ENCODE measurements at regions not wholly inside any gene's neighbourhood (a gene's known extent, or its start where the extent isn't known, plus 50 kb on each side); places are given as distances from the start of the nearest gene placed in this dataset.
A peak's percentile ranks its signal among the peaks of the same experiment; 100 is the strongest.

DNA sequence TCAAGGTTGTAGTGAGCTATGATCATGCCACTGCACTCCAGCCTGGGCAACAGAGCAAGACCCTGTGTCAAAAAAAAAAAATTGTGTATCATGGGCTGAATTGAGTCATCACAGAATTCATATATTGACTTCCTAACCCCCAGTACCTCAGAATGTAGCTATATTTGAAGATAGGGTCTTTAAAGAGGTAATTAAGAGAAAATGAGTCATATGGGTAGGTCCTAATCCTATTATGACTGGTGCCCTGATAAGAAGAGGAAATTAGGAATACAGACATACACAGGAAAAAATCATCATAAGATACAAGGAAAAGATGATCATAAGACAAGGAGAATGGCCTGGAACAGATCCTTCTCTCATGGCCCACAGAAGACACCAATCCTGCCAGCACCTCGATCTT, 466.4 kb upstream of the ACVR2A start:
- H3K79me2 ChIP-seq (ENCODE audit: control insufficient read depth, insufficient read depth, low read length, unreplicated experiment), result no peaks in the 10 kb centered on the region
- no peaks in the 10 kb centered on the region for H3K4me1 ChIP-seq (ENCODE audit: control insufficient read depth, insufficient read depth, low read length, unreplicated experiment)
- H3K36me3 ChIP-seq (ENCODE audit: insufficient read depth, low read length), result no peaks in the 10 kb centered on the region

DNA sequence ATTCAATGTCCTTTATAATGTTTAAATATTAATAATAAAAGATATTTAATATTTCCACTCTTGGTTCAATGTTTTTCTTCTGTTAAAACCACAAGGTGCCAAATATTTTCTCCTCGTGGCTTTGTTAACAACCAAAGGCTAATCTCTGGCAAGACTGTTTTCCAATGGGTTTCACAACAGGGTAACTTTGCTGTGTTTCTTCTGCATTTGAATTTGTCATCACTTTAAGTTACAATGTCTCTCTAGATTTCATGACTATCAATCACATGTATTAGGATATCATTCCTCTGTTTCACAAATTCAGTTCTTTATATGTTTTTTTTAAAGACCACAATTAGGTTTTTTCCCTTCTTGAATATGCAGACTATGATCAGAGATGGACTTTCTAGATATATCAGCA, 469.8 kb upstream of the ACVR2A start:
- Histone ChIP-seq H3K27ac (ENCODE audit: low read depth, low read length) (no peak overlapping the region), H3K36me3 (ENCODE audit: insufficient read depth, low read length) (no peaks in the 10 kb centered on the region), H2AFZ (ENCODE audit: low read length, unreplicated experiment) (no peak overlapping the region), H3K79me2 (ENCODE audit: control insufficient read depth, insufficient read depth, low read length, unreplicated experiment) (no peaks in the 10 kb centered on the region), H3K4me3 (ENCODE audit: low read depth, low read length) (no peak overlapping the region), H3K27me3 (ENCODE audit: insufficient read depth, low read length) (no peaks in the 10 kb centered on the region), H3K4me1 (ENCODE audit: control insufficient read depth, insufficient read depth, low read length, unreplicated experiment) (no peaks in the 10 kb centered on the region)

More for the DNA sequence above, 466.4 kb upstream of the ACVR2A start:
- Histone ChIP-seq H3K27me3 (ENCODE audit: insufficient read depth, low read length) (no peaks in the 10 kb centered on the region), H3K4me3 (ENCODE audit: low read depth, low read length) (no peak overlapping the region), H2AFZ (ENCODE audit: low read length, unreplicated experiment) (no peak overlapping the region), H3K27ac (ENCODE audit: low read depth, low read length) (no peak overlapping the region)

DNA sequence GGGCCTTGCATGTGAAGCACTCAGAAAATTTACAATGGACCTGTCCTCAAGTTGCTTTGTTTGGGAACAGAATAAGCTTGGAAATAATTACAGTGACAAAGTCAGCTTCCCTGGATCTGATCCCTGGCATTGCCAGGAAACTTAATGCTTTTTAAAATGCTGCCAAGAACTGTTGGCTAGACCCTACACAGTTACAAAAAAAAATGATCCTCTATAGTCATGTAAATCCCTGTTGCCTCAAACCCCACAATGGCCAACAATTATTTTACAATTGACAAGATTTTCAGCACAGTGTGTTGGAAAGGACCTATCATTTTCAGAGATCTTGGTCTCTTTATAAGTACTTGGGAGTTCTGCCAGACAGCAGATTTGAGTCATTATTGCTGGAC, 470.4 kb upstream of the ACVR2A start:
- Histone ChIP-seq H3K4me1 (ENCODE audit: control insufficient read depth, insufficient read depth, low read length, unreplicated experiment) (no peaks in the 10 kb centered on the region), H3K4me3 (ENCODE audit: low read depth, low read length) (no peak overlapping the region), H2AFZ (ENCODE audit: low read length, unreplicated experiment) (no peak overlapping the region), H3K36me3 (ENCODE audit: insufficient read depth, low read length) (no peaks in the 10 kb centered on the region), H3K27me3 (ENCODE audit: insufficient read depth, low read length) (no peaks in the 10 kb centered on the region), H3K79me2 (ENCODE audit: control insufficient read depth, insufficient read depth, low read length, unreplicated experiment) (no peaks in the 10 kb centered on the region), H3K27ac (ENCODE audit: low read depth, low read length) (no peak overlapping the region)

DNA sequence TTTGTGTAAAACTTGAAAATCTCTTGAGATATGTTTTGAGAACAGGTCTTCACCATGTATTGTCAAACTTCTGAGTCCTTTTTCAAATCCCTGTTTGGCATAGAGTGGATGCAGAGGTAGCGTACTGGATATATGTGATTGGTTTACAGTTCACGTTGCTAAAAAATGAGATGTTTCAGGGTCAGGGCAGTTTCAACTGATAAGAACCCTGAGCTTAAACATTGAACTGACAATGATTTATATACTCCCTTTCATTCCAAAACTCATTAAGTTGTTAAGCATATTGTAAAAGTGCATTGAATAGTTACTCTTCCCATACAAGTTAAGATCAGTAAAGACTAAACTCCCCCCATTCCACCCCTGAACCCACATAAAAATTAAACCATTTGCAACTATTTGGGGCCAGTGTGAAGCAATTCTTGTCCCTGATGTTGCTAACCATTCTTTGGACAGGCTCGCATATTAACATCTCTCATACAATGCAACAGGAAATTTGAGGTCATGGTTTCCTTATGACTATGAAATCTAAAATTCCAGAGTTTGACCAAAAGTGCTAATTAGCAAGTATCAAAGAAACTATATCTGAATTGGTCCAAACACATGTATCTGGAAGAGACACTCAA, 470.9 kb upstream of the ACVR2A start:
- no peak overlapping the region for H3K27ac ChIP-seq (ENCODE audit: low read depth, low read length)
- H3K36me3 ChIP-seq (ENCODE audit: insufficient read depth, low read length), result no peaks in the 10 kb centered on the region
- H3K4me3 ChIP-seq (ENCODE audit: low read depth, low read length), result no peak overlapping the region
- no peaks in the 10 kb centered on the region for H3K27me3 ChIP-seq (ENCODE audit: insufficient read depth, low read length)
- no peaks in the 10 kb centered on the region for H3K79me2 ChIP-seq (ENCODE audit: control insufficient read depth, insufficient read depth, low read length, unreplicated experiment)
- H2AFZ ChIP-seq (ENCODE audit: low read length, unreplicated experiment), result no peak overlapping the region
- no peaks in the 10 kb centered on the region for H3K4me1 ChIP-seq (ENCODE audit: control insufficient read depth, insufficient read depth, low read length, unreplicated experiment)

DNA sequence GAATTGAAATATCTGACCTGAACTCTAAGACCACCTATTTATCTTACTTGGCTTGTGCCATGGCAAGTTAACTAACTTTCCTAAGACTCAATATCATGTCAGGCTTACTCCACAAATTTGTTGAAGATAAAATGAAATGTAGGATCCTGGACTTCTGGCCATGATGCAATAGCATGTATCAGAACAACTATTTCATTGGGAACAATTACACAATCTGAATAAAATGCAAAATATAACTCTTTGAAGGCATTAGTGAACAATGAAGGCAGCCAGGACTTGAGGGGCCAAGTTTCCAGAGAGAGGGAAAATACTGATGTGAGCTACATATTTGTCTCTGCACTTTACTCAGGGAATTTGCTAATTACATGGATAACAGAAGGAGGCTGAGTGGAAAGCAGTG, 476.5 kb upstream of the ACVR2A start:
- Histone ChIP-seq H2AFZ (ENCODE audit: low read length, unreplicated experiment) (no peak overlapping the region), H3K36me3 (ENCODE audit: insufficient read depth, low read length) (no peaks in the 10 kb centered on the region), H3K4me3 (ENCODE audit: low read depth, low read length) (no peak overlapping the region), H3K4me1 (ENCODE audit: control insufficient read depth, insufficient read depth, low read length, unreplicated experiment) (no peaks in the 10 kb centered on the region), H3K27ac (ENCODE audit: low read depth, low read length) (no peak overlapping the region), H3K79me2 (ENCODE audit: control insufficient read depth, insufficient read depth, low read length, unreplicated experiment) (no peaks in the 10 kb centered on the region), H3K27me3 (ENCODE audit: insufficient read depth, low read length) (no peaks in the 10 kb centered on the region)

DNA sequence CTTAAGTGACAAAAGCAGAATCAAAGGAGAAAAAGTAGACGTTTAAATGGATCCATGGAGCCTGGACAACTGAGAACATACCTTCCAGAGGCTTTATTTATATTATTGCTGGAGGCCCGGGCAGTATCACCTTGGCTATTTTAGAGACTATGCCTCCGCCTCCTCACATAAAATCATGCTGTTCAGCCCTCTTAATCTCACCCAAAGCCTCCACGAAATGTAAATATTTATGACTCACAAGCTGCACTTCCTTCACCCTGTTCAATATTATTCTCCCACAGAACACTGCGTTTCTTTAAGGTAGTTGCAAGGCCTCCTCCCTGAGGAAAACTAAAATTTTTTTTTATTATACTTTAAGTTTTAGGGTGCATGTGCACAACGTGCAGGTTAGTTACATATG, 478.6 kb upstream of the ACVR2A start:
- Histone ChIP-seq H3K27me3 (ENCODE audit: insufficient read depth, low read length) (no peaks in the 10 kb centered on the region), H3K79me2 (ENCODE audit: control insufficient read depth, insufficient read depth, low read length, unreplicated experiment) (no peaks in the 10 kb centered on the region), H2AFZ (ENCODE audit: low read length, unreplicated experiment) (no peak overlapping the region), H3K4me3 (ENCODE audit: low read depth, low read length) (no peak overlapping the region), H3K27ac (ENCODE audit: low read depth, low read length) (no peak overlapping the region), H3K4me1 (ENCODE audit: control insufficient read depth, insufficient read depth, low read length, unreplicated experiment) (no peaks in the 10 kb centered on the region), H3K36me3 (ENCODE audit: insufficient read depth, low read length) (no peaks in the 10 kb centered on the region)

DNA sequence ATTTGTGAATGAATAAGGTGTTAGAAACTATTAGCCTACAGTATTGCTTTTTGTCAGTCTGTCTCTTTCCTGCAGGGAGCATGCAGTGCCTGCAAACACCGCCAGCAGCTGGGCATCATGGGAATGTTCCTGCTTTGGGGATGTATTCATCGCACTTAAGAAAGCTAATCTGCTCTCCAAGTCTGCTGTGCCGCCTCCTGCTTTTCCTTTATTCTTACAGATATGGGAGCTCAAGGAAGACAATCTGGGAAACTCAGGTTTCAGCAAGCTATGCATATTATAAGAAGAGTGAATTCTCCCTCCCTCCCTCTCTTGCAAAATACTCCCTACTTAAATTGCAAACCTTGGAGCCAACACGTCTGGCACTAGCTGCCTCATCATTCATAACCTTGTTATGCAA, 479.2 kb upstream of the ACVR2A start:
- Histone ChIP-seq H3K36me3 (ENCODE audit: insufficient read depth, low read length) (no peaks in the 10 kb centered on the region), H3K79me2 (ENCODE audit: control insufficient read depth, insufficient read depth, low read length, unreplicated experiment) (no peaks in the 10 kb centered on the region), H3K4me3 (ENCODE audit: low read depth, low read length) (no peak overlapping the region), H2AFZ (ENCODE audit: low read length, unreplicated experiment) (no peak overlapping the region), H3K4me1 (ENCODE audit: control insufficient read depth, insufficient read depth, low read length, unreplicated experiment) (no peaks in the 10 kb centered on the region), H3K27ac (ENCODE audit: low read depth, low read length) (no peak overlapping the region), H3K27me3 (ENCODE audit: insufficient read depth, low read length) (no peaks in the 10 kb centered on the region)

DNA sequence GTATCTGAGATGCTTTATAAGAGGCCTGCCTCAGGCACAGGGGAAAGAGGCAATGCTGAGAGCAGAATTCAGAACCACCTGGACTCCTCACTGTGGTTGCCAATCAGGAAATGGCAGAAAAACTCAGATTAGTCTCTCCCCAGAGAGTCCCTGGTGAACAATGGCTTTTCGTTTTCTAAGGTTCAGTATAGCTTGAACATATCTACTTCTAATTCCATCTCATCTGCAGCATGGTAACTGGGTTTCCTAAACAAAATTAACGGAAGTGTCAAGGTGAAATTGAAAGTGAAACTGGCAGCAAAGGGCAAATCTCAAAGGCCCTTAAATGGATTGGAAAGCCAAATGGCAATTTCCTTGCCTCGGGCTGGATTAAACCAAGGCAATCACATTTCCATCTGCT, 480.2 kb upstream of the ACVR2A start:
- no peak overlapping the region for H2AFZ ChIP-seq (ENCODE audit: low read length, unreplicated experiment)
- H3K4me1 ChIP-seq (ENCODE audit: control insufficient read depth, insufficient read depth, low read length, unreplicated experiment), result no peaks in the 10 kb centered on the region
- no peaks in the 10 kb centered on the region for H3K27me3 ChIP-seq (ENCODE audit: insufficient read depth, low read length)
- H3K4me3 ChIP-seq (ENCODE audit: low read depth, low read length), result peak overlapping the region; percentile 26; the same call in 1 of the 2 replicates
- H3K79me2 ChIP-seq (ENCODE audit: control insufficient read depth, insufficient read depth, low read length, unreplicated experiment), result no peaks in the 10 kb centered on the region
- no peaks in the 10 kb centered on the region for H3K36me3 ChIP-seq (ENCODE audit: insufficient read depth, low read length)
- H3K27ac ChIP-seq (ENCODE audit: low read depth, low read length), result no peak overlapping the region

DNA sequence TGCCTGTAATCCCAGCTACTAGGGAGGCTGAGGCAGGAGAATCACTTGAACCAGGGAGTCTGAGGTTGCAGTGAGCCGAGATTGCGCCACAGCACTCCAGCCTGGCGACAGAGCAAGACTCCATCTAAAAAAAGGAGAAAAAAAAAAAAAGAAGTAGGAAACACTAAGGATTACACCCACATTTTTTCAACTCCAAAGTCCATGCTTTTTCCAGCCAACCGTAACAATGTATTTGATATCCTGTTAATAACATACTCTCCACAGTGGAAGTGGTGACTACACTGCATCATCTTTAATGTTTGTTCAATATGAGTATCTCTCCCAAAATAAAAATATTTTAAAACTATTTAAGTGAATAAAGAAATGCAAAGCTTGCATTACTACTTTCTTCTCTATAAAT, 481.6 kb upstream of the ACVR2A start:
- Histone ChIP-seq H3K27ac (ENCODE audit: low read depth, low read length) (no peak overlapping the region), H3K27me3 (ENCODE audit: insufficient read depth, low read length) (no peaks in the 10 kb centered on the region), H2AFZ (ENCODE audit: low read length, unreplicated experiment) (no peak overlapping the region), H3K36me3 (ENCODE audit: insufficient read depth, low read length) (no peaks in the 10 kb centered on the region), H3K4me3 (ENCODE audit: low read depth, low read length) (no peak overlapping the region), H3K4me1 (ENCODE audit: control insufficient read depth, insufficient read depth, low read length, unreplicated experiment) (no peaks in the 10 kb centered on the region), H3K79me2 (ENCODE audit: control insufficient read depth, insufficient read depth, low read length, unreplicated experiment) (no peaks in the 10 kb centered on the region)

DNA sequence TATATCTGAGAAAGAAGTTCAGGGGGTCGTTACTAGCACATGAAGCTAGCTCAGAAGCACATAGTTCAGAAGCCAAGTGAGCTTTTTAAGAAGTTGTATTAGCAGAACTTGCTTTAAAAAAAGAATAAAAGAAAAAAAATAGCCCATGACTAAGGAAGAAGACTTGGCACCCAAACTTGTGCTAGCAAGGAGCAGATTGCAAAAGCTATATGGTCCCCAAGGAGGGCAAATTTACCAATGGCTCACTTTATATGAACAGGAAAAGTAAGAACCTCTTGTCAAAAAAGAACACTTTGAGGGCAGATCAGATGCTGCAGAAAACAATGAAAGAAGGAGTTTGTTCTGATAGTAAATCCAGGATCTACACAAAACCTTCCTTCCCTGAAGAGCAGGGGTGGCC, 486.5 kb upstream of the ACVR2A start:
- Histone ChIP-seq H3K4me1 (ENCODE audit: control insufficient read depth, insufficient read depth, low read length, unreplicated experiment) (no peaks in the 10 kb centered on the region), H3K4me3 (ENCODE audit: low read depth, low read length) (no peak overlapping the region), H3K36me3 (ENCODE audit: insufficient read depth, low read length) (no peaks in the 10 kb centered on the region), H3K27ac (ENCODE audit: low read depth, low read length) (no peak overlapping the region), H2AFZ (ENCODE audit: low read length, unreplicated experiment) (no peak overlapping the region), H3K27me3 (ENCODE audit: insufficient read depth, low read length) (no peaks in the 10 kb centered on the region), H3K79me2 (ENCODE audit: control insufficient read depth, insufficient read depth, low read length, unreplicated experiment) (no peaks in the 10 kb centered on the region)

DNA sequence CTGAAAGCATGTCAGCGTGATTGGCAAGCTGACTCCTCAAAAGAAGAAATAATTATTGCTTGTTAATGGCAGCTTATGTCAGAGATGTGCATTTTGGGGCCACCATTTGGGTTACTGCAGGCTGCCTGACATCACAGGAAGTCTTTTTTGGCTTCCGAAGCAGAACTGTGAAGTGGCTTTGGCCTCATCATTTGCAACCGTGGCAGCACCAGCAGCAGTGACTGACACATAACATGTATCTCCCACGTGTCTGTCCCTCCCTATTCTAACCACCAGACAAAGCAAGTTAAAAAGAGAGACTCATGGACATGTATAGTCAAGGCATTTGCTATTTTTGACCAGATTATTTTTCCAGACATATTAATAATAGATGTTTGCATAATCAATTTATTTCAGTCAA, 488.7 kb upstream of the ACVR2A start:
- Histone ChIP-seq H2AFZ (ENCODE audit: low read length, unreplicated experiment) (no peak overlapping the region), H3K79me2 (ENCODE audit: control insufficient read depth, insufficient read depth, low read length, unreplicated experiment) (no peaks in the 10 kb centered on the region), H3K36me3 (ENCODE audit: insufficient read depth, low read length) (no peaks in the 10 kb centered on the region), H3K27me3 (ENCODE audit: insufficient read depth, low read length) (no peaks in the 10 kb centered on the region), H3K4me1 (ENCODE audit: control insufficient read depth, insufficient read depth, low read length, unreplicated experiment) (no peaks in the 10 kb centered on the region), H3K4me3 (ENCODE audit: low read depth, low read length) (no peak overlapping the region), H3K27ac (ENCODE audit: low read depth, low read length) (no peak overlapping the region)
